ENCODE measurements at regions not wholly inside any gene's neighbourhood (a gene's known extent, or its start where the extent isn't known, plus 50 kb on each side); places are given as distances from the start of the nearest gene placed in this dataset.
"Not testable (repeated sequence)": the region's sequence is repeated elsewhere in the genome, so short reads cannot be mapped to it uniquely, and the experiment has no call there.

- no peak for DNase-seq
These were observed 258.0 kb upstream of the SOX4 start for GRCh38 chr6:21335591-21335990.

GRCh38 chr6:21337263-21337662, 256.3 kb upstream of the SOX4 start:
- DNase-seq: no peak

- DNase-seq: no peak
These were observed 253.0 kb upstream of the SOX4 start for GRCh38 chr6:21340573-21340972.

GRCh38 chr6:21341910-21342309, 251.6 kb upstream of the SOX4 start:
- DNase-seq: no peak

- DNase-seq: no peak
These were observed 251.1 kb upstream of the SOX4 start for GRCh38 chr6:21342501-21342900.

GRCh38 chr6:21345704-21346103, 247.8 kb upstream of the SOX4 start:
- DNase-seq: not testable (repeated sequence)

GRCh38 chr6:21348146-21348503, 245.4 kb upstream of the SOX4 start:
- no peak for DNase-seq

GRCh38 chr6:21348504-21349195, 244.9 kb upstream of the SOX4 start:
- DNase-seq: no peak

GRCh38 chr6:21349834-21350233, 243.7 kb upstream of the SOX4 start:
- no peak for DNase-seq

GRCh38 chr6:21350926-21351325, 242.6 kb upstream of the SOX4 start:
- no peak for DNase-seq

- no peak for DNase-seq
These were observed 241.4 kb upstream of the SOX4 start for GRCh38 chr6:21352131-21352530.

- DNase-seq: no peak
These were observed 238.7 kb upstream of the SOX4 start for GRCh38 chr6:21354805-21355238.

GRCh38 chr6:21355638-21356037, 237.9 kb upstream of the SOX4 start:
- DNase-seq: no peak

GRCh38 chr6:21357262-21357661, 236.3 kb upstream of the SOX4 start:
- DNase-seq: no peak

- no peak for DNase-seq
These were observed 233.6 kb upstream of the SOX4 start for GRCh38 chr6:21359926-21360325.

GRCh38 chr6:21360336-21360735, 233.2 kb upstream of the SOX4 start:
- peak; percentile 41 for DNase-seq

- no peak for DNase-seq
These were observed 226.4 kb upstream of the SOX4 start for GRCh38 chr6:21367148-21367547.

- no peak for DNase-seq
These were observed 225.8 kb upstream of the SOX4 start for GRCh38 chr6:21367649-21368154.

- DNase-seq: no peak
These were observed 222.5 kb upstream of the SOX4 start for GRCh38 chr6:21371061-21371460.

- DNase-seq: no peak
These were observed 221.8 kb upstream of the SOX4 start for GRCh38 chr6:21371676-21372171.

GRCh38 chr6:21375151-21376116, 218.1 kb upstream of the SOX4 start:
- DNase-seq: no peak

- no peak for DNase-seq
These were observed 216.2 kb upstream of the SOX4 start for GRCh38 chr6:21377356-21377755.

- DNase-seq: no peak
These were observed 212.1 kb upstream of the SOX4 start for GRCh38 chr6:21381331-21381963.

All from NCI-H510A (cell line).